ENCODE measurements at regions not wholly inside any gene's neighbourhood (a gene's known extent, or its start where the extent isn't known, plus 50 kb on each side); places are given as distances from the start of the nearest gene placed in this dataset.

DNA sequence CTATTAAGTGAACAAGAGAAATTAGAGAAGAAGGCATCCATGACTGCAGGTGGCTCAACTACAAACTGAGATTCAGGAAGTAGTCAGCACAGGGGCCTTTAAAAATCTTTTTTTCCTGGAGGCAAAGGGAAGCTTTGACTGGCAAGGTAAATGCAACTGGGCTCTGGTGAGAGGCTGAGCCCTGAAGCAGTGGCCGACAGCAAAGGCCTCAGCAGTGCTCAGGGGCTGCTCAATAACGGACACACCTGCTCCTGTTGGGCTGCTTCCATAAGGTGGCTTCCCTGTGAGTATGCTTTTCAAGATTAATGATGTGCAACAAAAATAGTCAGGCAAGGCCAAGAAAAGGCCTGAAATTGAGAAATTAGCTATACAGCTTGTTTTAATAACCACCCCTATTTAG lies 134.2 kb upstream of the RGMB start:
- no peak for DNase-seq

DNA sequence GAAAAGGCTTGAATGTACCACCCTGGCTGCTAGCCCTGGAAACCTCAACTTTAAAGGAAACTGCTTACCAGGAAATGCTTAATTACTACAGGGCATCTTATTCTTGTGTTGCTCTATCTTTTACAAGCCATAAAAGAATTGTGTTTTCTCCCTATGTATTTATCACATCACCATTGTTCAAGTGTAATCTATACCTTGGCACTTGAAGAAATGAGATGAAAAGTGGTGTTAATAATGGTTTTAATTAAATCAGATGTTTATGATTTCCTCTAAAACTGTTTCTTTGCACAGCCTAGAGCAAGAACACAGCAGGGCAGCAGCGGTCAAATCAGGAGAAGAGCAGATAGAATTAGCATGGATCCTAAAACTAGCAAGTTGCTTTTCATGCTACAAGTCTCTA lies 131.8 kb upstream of the RGMB start:
- no peak for DNase-seq

DNA sequence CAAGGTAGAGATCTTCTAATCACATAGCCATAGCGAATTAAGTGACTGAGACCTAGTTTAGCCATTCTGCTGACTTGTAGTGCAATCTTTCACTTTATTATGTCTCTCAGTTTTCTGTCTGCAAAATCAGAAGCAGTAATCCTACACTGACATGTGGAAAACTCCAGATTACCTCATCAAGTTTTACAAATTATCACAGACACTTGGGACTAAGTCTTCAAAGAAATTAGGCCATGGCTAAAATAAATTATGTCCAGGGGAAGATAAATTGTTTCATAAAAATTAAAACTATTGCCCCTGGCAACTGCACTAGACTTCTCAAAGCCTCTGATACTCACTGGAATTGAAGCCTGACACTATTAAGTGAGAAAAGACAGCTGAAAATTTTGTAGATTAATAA lies 129.9 kb upstream of the RGMB start:
- no peak for DNase-seq

DNA sequence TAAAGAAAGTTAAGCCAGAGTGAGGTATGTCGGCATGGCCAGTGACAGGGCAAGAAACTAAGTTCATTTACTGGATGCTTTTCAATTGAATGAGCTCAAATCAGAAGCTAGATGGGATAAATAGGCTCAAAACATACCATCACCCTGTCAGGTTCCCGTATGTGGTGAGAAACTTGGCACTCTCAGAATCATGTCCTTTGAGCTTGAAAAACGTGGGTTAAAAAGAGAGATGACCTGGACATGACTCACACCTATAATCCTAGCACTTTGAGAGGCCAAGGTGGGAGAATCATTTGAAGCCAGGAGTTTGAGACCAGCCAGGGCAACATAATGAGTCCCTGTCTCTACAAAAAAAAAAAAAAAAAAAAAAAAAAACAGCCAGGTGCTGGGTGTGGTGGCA lies 121.7 kb upstream of the RGMB start:
- DNase-seq = no peak

DNA sequence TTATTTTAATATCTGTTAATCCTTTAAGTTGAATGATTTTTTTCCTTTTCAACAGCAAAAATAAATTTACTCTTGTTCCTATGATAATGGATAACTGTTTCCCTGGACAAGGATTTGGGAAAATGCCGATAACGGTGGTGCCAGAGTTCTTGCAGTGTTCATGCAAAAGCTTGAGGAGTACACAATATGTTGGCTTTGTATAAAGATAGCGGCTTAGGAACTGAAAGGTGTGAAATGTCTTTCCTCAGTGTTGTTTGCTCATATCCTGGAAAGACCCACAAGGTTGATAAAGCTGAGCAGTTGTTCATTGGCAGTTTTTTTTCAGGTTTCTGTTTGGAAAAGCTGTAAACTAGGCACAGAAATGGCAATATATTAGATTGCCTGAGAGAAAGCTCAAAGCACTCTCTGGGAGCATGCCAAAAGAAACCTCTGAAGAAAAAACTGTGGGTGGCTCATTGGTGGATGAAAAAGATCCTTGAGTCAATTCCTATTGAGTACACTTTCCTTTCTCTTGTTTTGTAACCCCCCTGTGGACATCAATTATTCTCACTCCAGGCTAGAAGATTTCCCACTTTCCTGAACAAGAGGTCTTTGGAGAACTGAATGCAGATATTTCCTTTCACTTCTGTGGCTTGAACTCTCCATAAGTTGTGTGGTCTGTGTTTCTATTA lies 117.2 kb upstream of the RGMB start:
- no peak for DNase-seq

DNA sequence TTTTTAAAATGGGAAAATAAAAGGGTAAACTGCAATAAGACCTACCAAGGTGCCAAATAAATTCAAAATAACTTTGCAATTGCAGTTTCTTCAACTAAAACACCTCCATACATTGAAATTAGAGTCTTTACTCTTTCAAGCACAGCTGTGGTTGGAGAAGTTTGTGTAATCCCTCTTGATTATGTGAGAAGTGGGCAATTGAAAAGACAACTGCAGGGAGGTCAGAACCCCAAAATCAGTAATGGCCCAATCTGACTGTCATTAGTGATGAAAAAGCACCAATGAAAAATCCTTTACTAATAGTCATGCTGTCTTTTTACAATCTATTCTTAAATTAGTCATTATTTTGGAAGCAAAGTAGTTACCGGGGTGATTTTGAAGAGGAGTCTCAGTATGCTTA lies 116.7 kb upstream of the RGMB start:
- no peak for DNase-seq

DNA sequence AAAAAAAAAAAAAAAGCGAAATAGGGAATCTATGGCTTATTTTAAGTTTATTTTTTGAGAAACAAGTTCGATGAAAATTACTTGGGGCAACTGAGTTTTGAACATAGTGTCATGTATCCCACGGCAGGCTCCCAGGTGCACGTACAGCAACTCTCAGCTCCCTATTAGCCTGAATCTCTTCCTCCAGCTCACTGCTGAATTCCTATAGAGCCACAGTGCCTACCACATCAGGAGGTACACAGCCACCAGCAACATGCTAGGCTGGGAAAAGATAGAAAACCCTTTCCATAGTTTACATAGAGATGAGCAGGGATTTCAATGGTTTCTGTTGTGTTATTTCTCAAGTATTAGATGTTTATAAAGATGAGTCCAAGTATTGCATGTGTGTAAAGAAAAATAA lies 115.9 kb upstream of the RGMB start:
- DNase-seq = no peak

DNA sequence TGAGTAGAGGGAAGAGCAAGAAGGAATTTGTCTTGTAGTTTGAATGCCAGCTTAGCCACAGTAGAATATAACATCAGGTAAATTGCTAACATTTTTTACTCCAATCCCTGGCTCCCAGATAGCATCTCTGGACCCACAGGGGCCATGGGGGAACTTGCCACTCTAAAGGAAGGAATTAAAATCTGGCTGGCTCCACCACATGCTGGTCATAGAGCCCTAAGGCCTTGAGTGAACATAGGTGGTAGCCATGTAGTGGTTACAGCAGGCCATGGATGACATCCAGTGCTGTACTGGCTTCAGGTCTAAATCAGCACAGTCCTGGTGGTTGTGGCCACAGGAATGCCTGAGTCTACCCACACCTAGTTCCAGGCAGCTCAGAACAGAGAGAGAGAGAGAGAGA lies 109.9 kb upstream of the RGMB start:
- no peak for DNase-seq

DNA sequence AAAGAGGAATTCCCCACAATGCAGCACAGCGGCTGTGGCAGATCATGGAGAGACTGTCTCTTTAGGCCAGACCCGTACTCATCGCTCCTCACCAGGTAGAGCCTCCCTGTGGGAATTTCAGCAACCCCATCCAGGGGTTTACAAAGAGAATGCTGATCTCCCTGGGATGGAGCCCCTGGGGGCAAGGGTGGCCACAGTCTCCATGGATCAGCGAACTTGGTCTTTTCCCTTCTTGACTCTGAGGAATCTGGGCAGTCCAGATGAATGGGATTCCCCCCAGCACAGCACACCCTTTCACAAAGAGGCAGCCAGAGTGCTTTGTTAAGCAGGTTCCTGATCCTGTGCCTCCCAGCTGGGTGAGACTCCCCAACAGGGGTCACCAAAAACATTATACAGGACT lies 108.7 kb upstream of the RGMB start:
- DNase-seq = no peak

DNA sequence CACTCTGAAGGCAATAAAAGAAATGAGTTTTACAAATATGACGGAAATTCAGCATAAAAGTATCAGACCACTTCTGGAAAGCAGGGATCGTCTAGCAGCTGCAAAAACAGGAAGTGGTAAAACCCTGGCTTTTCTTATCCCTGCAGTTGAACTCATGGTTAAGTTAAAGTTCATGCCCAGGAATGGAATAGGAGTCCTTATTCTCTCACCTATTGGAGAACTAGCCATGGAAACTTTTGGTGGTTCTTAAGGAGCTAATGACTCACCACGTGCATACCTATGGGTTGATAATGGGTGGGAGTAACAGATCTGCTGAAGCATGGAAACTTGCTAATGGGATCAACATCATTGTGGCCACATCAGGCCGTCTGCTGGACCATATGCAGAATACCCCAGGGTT lies 93.5 kb upstream of the RGMB start:
- DNase-seq = no peak

DNA sequence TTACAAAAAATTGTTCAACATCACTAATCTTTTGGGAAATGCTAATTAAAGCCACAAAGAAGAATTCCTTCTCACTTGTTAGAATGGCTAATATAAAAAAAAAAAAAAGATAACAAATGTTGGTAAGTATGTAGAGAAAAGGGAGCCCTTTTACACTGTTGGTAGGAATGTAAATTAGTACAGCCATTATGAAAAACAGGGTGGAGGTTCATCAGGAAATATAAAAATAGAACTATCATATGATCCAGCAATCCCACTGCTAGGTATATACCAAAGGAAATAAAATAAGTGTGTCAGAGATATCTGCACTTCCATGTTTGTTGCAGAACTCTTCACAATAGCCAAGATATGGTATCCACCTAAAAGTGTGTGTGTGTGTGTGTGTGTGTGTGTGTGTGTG lies 83.5 kb upstream of the RGMB start:
- no peak for DNase-seq

DNA sequence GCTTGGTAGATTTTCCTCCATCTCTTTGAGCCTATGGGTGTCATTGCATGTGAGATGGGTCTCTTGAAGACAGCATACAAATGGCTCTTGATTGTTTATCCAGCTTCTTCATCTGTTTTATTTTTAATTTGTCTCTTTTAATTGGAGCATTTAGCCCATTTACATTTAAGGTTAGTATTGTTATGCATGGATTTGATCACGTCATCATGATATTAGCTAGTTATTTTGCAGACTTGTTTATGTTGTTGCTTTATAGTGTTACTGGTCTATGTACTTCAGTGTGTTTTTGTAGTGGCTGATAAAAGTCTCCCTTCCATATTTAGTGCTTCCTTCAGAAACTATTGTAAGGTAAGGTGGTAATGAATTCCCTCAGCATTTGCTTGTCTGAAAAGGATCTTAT lies 78.6 kb upstream of the RGMB start:
- no peak for DNase-seq

DNA sequence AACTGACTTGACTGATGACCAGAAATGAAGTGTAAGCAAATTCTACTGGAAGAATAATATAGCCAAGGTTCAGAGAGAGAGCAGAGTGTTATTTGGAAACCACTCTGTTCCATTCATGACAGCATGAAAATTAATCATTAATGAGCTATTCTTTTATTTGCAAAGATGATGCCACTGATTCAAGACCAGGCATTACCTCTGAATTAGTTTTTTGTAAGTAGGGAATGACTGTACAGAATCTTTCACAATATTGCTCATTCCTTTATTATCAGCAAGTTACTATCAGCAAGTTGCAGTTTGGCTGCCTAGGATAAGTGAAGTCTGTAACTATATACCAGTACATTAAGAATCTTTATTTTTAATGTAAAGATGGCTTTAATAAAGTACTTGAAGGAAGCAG lies 75.1 kb upstream of the RGMB start:
- no peak for DNase-seq

DNA sequence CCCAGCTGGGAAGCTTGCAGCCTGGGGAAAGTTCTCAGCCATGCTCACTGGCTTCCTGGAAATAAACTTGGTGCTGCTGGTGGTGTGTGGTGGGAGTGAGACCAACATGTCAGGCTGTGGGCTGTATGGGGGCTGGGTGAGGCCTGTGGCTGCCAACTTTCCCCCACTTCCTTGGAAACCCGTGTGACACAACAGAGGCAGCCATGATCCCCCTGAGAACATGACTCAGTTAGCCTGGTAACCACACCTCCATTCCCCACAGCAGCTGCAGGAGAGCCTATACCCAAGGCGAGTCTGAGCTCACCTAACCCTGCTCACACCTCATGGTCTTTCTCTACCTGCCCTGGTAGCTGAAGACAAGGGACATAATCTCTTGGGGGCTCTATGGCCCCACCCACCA lies 72.7 kb upstream of the RGMB start:
- no peak for DNase-seq

DNA sequence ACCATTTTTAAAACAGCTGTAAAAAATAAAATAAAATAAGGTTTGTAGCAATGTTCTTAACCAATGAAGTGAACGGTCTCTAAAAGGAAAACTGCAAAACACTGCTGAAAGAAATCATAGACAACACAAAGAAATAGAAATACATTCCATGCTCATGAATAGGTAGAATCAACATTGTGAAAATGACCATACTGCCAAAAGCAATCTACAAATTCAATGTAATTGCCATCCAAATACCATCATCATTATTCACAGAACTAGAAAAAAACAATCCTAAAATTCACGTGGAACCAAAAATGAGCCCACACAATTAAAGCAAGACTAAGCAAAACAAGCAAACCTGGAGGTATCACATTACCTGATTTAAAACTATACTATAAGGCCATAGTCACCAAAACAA lies 67.6 kb upstream of the RGMB start:
- no peak for DNase-seq

DNA sequence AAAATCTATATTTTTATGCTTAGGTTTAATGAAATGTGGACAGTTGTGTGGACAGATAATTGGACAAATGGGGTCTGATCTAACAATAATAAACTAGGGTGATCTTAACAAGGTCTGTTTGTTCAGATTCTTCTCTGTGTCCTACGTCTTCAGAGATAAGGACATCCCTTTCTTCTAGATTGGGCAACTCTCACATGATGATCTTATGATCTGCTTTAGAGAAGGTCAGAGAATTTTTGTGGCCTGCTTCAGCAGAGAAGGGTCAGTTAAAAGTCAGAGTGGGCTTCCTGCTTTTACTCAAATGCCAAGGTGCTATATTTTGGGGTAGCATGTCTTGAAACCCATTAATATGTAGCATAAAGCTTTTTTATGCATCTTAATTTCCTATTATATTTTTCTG lies 63.8 kb upstream of the RGMB start:
- DNase-seq = no peak

DNA sequence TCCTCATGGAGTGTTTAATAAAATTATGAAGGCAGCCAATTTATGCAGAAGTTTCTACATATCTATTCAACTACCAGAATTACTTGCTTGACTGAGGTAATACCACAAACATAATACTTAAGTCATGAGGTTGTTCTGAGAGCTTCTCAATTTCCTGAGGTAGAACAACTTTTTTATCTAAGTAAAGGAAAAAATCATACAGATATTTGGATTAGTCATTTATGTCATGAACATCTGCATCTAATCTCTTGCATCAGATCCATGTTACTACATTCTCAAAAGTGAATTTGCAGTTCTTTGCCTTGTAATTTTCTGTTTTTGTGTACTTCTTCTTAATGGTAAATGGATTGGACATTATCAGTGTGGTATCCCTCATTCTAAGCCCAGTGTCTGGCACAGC lies 60.4 kb upstream of the RGMB start:
- DNase-seq = no peak

DNA sequence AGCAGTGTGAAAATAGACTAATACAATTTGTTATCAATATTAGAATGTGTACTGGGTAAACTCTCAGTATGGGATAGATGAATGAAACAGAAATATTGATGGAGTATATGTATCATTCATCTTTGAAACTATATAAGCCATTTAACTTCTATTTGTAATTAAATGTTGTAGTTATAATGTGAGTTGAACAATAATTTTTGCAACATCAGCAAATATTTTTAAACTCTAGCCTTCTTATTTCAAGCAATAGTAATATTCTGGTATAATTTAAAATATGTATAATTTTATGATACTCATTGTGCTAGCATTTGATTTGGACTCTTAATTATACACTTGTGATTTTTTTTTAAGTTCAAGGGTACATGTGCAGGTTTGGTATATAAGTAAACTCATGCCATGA lies 59.6 kb upstream of the RGMB start:
- DNase-seq = no peak

DNA sequence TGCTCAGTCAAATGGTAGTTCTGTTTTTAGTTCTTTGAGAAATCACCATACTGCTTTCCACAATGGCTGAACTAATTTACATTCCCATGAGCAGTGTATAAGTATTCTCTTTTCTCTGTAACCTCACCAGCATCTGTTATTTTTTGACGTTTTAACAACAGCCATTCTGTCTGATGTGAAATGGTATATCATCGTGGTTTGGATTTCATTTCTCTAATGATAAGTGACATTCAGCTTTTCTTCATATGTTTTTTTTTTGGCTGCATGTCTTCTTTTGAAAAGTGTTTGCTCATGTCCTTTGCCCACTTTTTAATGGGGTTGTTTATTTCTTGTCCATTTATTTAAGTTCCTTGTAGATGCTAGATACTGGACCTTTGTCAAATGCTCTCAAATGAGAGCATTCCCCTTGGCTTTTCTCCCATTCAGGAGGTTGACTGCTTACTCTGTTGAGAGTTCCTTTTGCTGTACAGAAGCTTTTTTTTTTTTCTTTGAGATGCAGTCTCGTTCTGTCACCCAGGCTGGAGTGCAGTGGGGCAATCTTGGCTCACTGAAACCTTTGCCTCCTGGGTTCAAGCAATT lies 58.7 kb upstream of the RGMB start:
- DNase-seq = no peak

DNA sequence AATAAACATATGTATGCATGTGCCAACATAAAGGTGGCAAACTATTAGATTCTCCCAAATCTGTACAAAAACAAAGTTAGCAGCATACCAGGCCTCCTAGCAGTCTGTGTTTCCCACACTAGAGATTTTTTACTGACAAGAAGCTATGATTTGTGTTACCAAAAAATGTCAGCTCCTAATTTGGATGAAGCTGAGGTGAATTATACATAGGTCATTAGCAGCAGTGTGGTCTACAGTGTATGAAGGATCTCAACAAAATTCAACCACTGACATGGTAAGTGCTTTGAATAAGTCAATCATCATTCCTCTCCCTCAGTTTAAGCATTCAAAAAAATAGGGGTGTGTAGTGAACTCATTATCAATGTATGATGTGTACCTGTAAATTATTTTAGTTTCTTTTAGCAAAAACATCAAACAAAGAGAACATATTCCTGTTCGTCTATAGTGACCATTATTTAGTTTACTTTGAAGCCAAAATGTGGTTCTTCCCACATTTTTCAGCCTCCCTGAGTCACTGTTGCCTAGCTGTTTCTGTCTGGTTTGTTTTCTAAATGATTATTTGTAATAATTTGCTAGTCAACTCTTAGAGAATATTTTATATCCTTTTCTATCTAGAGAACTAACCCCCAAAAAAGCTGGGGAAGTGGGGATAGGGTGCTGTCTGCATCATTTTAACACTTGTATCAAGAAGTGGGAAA lies 52.1 kb upstream of the RGMB start:
- DNase-seq = no peak

DNA sequence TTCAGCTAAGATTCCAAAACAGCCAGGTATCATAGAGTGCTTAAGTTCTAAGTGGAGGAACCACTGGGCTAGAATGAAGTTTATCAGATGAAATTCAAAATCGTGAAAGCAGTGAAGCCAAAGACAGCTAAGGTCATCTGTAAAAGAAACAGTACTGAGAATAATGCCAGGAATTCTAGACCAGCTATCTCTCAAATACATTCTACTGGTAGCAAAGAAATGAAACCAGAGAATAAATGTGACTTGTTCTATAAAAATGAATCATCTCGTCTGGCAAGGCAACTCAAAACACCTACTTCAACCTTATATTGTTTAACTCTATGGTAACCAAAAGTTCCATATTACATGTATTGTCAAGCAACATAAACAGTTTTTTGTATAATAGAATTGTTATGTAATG lies 51.3 kb upstream of the RGMB start:
- no peak for DNase-seq

DNA sequence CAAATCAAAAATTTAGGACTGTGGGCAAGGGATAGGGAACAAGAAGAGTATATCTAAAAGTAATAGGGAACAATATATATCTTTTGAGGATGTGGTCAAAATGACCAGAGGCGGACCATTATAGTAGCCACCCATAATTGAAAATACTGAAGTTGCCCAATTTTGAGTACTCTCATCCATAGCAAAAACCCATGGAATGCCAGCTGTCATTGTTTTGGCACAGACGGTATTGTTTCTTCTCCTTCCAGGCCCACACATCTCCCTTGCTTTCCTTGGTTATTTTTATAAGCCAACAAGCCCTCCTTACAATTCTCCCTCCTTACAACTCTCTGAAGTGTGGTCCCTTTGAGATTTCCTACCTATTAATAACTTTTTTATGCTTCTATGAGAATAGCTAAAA lies 50.4 kb upstream of the RGMB start:
- DNase-seq = no peak
